HUES48 (cell line): ENCODE measurements at regions not wholly inside any gene's neighbourhood (a gene's known extent, or its start where the extent isn't known, plus 50 kb on each side); places are given as distances from the start of the nearest gene placed in this dataset.

Source experiments
- H3K27ac ChIP-seq: one replicate; pipeline ENCODE4 v1.7.0; 2013; ENCODE audit warnings: low read depth, low read length, inconsistent platforms
- H3K27me3 ChIP-seq: 2 replicates; pipeline ENCODE4 v1.6.1; 2013; ENCODE audit warnings: mild to moderate bottlenecking, low read length; ENCODE audit not compliant: control insufficient read depth, insufficient read depth
- H3K36me3 ChIP-seq: 2 replicates; pipeline ENCODE4 v1.6.1; 2013; ENCODE audit warnings: low read length; ENCODE audit not compliant: control insufficient read depth, insufficient read depth
- H3K4me1 ChIP-seq: 2 replicates; pipeline ENCODE4 v1.6.1; 2013; ENCODE audit warnings: mild to moderate bottlenecking, low read length; ENCODE audit not compliant: control insufficient read depth, insufficient read depth
- H3K4me3 ChIP-seq: 2 replicates; pipeline ENCODE4 v1.5.1; 2013; ENCODE audit warnings: mild to moderate bottlenecking, low read depth, low read length
- H3K9ac ChIP-seq: 2 replicates; pipeline ENCODE4 v1.6.1; 2013; ENCODE audit warnings: mild to moderate bottlenecking, low read depth, low read length, moderate library complexity
- H3K9me3 ChIP-seq: 2 replicates; pipeline ENCODE4 v1.6.1; 2013; ENCODE audit warnings: low read length; ENCODE audit not compliant: control insufficient read depth, insufficient read depth

DNA sequence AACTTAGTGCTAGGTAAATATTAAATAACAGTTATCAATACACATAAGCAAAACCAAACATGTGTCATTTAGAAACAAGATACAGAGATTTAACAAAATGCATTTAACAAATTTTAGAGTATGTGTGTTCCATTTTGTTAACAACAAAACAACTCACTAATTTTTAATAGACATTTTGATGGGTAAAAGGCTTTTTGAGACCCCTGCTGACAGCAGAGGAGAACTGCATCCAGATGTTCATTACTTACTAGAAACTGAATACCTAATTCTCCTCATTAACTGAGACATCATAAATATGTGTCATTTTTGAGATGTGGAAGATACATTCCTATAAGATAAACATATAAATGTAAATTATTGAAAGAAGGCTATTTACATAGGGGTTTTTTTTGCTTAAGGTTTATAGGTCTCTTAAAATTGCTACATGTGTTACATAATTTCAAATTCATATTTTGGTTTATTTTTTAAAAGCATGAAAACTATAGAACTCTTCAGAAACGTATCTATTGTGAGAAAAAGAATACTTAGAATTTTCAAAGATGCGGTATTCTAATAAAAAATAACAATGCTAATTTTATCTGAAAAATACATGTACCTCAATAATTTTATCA is 1009.8 kb downstream of the TUSC7 start:
- Histone ChIP-seq H3K4me3 (no peak overlapping the region), H3K9ac (no peak overlapping the region), H3K27ac (no peak overlapping the region), H3K27me3 (no peaks in the 10 kb centered on the region), H3K4me1 (0 out of 2 replicates have a peak, but pooled peaks cover 6% of the 10 kb centered on the region), H3K36me3 (no peaks in the 10 kb centered on the region), H3K9me3 (no peaks in the 10 kb centered on the region)

DNA sequence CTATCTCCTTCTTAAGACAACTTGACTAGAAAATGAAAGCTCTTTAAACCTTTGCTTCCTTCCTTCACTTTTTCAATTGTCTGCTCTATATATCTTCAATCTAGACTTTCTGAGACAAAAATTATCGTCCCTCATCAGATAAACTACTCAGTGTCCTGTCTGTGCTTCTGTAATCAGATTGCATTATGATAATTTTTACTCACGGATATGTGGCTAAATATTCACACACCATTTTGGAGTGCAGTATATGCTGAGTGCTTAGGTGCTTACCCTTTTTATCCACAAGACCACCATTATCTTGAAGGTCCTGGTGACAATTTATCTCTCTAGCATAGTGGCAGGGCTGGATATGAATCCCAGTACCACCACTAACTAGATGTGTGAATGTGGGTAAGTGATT is 1012.3 kb downstream of the TUSC7 start:
- H3K36me3 ChIP-seq, result no peaks in the 10 kb centered on the region
- H3K27ac ChIP-seq, result no peak overlapping the region
- H3K4me1 ChIP-seq, result 0 out of 2 replicates have a peak, but pooled peaks cover 6% of the 10 kb centered on the region
- H3K4me3 ChIP-seq, result no peak overlapping the region
- no peaks in the 10 kb centered on the region for H3K9me3 ChIP-seq
- no peaks in the 10 kb centered on the region for H3K27me3 ChIP-seq
- H3K9ac ChIP-seq, result no peak overlapping the region

DNA sequence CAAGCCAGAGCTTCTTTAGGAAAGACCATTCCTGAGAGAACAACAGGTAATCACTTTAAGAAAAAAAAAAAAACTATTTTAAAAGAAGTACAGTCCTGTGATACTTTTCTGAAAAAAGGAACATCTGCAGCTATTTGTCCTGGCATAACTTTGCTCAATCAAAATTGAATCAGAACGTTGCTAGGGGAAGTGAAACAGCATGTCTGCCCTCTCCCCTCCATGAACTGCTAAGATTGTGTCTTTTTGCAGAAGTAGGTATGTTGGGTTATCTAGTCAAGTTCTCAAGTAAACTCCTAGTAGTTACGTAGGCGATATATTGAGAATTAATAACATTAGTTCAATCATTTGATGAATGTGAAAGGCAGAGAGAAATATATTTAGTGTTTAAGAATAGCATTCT is 1013.3 kb downstream of the TUSC7 start:
- no peak overlapping the region for H3K27ac ChIP-seq

DNA sequence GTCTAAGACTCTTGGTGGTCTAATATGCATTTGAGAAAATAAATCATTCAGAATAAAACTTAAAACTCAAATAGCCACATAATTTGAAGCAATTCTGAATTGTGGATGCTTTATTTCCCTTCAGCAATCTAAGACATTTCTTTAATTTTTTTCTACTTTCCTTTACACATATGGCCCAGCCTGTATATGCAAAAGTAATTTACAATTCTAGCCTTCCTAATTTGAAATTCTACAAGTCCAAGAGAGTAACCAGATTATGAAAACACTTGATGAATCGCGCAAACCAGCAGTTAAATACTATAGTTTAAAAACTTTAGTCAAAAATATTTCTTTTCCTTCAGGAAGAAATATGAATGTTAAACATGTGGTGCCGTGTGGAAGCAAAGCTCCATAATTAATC is 1014.2 kb downstream of the TUSC7 start:
- Histone ChIP-seq H3K4me3 (no peak overlapping the region), H3K4me1 (0 out of 2 replicates have a peak, but pooled peaks cover 3% of the 10 kb centered on the region), H3K27ac (no peak overlapping the region), H3K36me3 (no peaks in the 10 kb centered on the region), H3K27me3 (no peaks in the 10 kb centered on the region), H3K9me3 (no peaks in the 10 kb centered on the region), H3K9ac (no peak overlapping the region)

More for the DNA sequence above, 1013.3 kb downstream of the TUSC7 start:
- 0 out of 2 replicates have a peak, but pooled peaks cover 6% of the 10 kb centered on the region for H3K4me1 ChIP-seq
- no peak overlapping the region for H3K9ac ChIP-seq
- H3K4me3 ChIP-seq, result no peak overlapping the region
- no peaks in the 10 kb centered on the region for H3K9me3 ChIP-seq
- no peaks in the 10 kb centered on the region for H3K36me3 ChIP-seq
- no peaks in the 10 kb centered on the region for H3K27me3 ChIP-seq

DNA sequence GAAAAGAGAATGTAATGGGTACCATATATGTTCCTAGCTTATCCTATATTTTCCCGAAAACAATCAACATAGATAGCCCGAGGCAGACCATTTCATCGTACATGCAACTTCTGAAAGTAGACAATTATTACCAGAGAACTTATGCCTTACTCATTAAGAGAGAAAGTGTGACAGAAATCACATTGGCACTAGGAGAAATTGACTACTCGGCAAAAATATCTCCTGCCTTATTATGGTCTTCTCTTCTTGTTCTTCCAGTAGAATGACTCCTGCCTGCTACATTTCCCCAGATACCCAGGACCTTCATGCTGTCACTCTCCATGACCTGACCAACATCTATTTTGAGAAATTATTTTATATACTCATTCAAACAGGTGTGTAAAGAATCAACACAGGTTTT is 1015.7 kb downstream of the TUSC7 start:
- no peaks in the 10 kb centered on the region for H3K36me3 ChIP-seq

DNA sequence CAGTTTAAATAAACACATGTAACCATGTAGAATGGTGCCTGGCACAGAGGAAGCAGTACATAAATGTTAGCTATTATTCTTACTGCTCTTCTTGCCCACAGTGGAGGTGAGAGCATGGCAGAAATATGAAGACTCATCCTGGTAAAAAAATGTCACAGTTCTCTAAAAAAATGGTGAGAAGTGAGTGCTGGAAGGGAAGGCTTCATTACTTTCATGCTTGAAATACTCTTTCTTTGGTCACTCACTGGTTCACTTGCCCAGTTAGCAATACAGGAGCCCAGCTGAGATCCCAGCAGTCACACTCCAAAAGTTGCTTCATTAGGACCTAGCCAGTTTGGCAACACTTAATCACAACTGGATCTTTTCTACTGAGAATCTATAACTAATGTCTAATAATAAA is 1017.2 kb downstream of the TUSC7 start:
- Histone ChIP-seq H3K27me3 (no peaks in the 10 kb centered on the region), H3K9ac (no peak overlapping the region), H3K4me3 (no peak overlapping the region), H3K36me3 (no peaks in the 10 kb centered on the region), H3K9me3 (no peaks in the 10 kb centered on the region), H3K27ac (no peak overlapping the region), H3K4me1 (no peaks in the 10 kb centered on the region)

More for the DNA sequence above, 1015.7 kb downstream of the TUSC7 start:
- H3K9ac ChIP-seq, result no peak overlapping the region
- no peak overlapping the region for H3K4me3 ChIP-seq
- H3K27me3 ChIP-seq, result no peaks in the 10 kb centered on the region
- H3K4me1 ChIP-seq, result no peaks in the 10 kb centered on the region
- H3K27ac ChIP-seq, result no peak overlapping the region
- no peaks in the 10 kb centered on the region for H3K9me3 ChIP-seq

DNA sequence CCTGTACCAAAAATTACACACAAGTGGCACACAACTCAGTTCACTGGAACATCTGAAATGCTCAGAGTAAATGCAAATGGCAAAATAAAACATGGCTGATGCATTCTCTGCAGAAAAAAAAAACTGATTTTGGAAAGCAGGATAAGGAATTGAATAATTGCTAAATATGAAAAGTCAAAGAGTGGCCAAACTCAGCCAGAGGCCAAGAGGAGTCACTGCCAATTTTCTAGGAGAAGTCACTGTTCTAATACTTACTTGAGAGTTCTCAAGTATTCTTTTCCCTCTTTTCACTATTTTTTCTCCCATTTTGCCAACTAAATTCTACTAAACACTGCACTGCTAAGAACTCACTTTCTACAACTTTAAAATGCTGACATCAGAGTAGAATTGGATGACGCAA is 1018.6 kb downstream of the TUSC7 start:
- Histone ChIP-seq H3K9ac (no peak overlapping the region), H3K27me3 (no peaks in the 10 kb centered on the region), H3K4me1 (no peaks in the 10 kb centered on the region), H3K27ac (no peak overlapping the region), H3K36me3 (no peaks in the 10 kb centered on the region), H3K9me3 (no peaks in the 10 kb centered on the region), H3K4me3 (no peak overlapping the region)

DNA sequence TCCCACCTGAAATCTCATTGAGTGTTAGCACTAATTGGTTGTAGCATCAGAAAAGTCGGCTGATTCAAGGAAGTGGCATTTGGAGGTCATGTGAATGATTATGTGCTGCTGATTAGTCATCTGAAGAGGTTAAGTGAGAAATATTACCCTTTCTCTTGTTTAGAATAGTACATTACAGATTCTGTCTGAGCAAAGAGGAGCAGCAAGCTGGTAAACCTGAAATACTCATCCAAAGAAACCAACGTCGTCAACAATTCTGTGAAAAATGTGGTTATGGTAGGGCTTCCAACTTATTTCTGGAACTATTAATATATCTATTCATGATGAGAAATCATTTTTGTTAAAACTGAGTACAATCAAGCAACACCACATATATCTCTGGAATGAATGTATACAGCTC is 1024.9 kb downstream of the TUSC7 start:
- H3K27ac ChIP-seq, result no peak overlapping the region
- no peaks in the 10 kb centered on the region for H3K27me3 ChIP-seq
- no peaks in the 10 kb centered on the region for H3K9me3 ChIP-seq
- no peak overlapping the region for H3K4me3 ChIP-seq
- H3K9ac ChIP-seq, result no peak overlapping the region
- peaks cover 11% of the 10 kb centered on the region for H3K4me1 ChIP-seq
- no peaks in the 10 kb centered on the region for H3K36me3 ChIP-seq

DNA sequence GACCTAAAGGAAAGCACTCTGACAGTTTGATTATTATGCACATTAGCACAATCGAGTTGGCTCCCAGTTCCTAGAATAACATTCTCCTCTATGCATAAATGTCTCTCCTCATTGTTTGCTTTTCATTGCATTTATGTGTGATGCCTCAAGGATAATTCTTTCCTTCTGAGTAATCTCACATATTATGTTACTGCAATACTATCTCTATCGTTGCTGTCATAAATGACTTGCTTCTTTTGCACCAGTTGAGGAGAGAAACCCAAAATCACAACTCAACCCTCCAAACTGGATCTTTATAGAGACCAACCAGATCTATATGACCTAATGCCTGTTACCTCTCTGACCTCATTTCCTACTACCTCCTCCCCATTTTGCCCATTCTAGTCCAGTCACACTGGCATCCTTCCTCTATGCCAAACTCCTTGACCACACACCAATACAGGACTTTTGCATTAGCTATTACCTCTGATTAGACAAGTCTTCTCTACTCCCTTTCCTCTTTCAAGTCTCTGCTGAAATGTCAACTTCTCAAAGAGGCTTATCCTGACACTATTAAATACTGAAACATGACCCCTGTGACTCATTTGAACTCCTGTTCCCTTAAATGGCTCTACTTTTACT is 1026.0 kb downstream of the TUSC7 start:
- H3K36me3 ChIP-seq, result no peaks in the 10 kb centered on the region
- H3K27ac ChIP-seq, result no peak overlapping the region
- H3K9me3 ChIP-seq, result no peaks in the 10 kb centered on the region
- no peaks in the 10 kb centered on the region for H3K27me3 ChIP-seq
- peaks cover 11% of the 10 kb centered on the region for H3K4me1 ChIP-seq
- H3K4me3 ChIP-seq, result no peak overlapping the region
- no peak overlapping the region for H3K9ac ChIP-seq

DNA sequence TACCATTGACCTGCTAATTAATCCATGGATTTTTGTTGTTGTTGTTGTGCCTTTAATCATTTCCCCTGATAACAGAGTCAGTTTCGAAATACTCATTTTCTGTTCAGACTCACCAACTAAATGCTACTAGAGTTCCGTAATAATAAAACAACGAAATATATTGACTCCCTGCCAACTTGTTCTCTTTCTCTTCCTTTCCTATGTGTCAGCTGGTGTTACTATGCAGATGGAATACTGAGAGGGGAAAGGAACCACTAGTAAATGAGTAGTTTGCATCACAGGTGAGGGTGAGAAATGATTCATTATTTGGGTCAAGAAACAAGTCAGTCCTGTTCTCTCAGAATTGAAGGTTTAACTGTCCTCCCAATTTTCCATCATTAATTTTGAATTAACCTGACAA is 1027.3 kb downstream of the TUSC7 start:
- H3K9ac ChIP-seq, result no peak overlapping the region
- H3K27me3 ChIP-seq, result no peaks in the 10 kb centered on the region
- H3K9me3 ChIP-seq, result no peaks in the 10 kb centered on the region
- peaks cover 11% of the 10 kb centered on the region for H3K4me1 ChIP-seq
- no peak overlapping the region for H3K4me3 ChIP-seq
- H3K27ac ChIP-seq, result no peak overlapping the region
- H3K36me3 ChIP-seq, result no peaks in the 10 kb centered on the region

DNA sequence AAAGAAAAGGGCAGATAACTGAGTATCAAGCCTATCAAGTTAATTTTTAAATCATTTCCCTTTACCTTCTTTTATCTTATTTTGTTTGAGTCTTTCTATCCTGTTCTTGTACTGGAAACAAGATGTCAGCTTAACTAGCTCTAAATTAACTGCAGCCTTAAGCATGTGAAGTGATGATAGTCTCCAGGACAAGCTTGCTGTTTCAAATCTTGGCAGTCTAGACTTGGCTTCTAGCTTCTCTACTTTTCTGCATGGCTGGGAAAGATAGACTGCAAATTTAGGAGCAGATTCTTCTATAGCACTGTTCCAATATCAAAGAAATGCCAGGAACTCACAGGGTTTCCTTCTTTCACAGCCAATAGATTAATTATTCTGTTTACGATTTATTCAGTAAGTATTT is 1034.4 kb downstream of the TUSC7 start:
- H3K27ac ChIP-seq, result no peak overlapping the region
- H3K4me3 ChIP-seq, result no peak overlapping the region
- H3K9me3 ChIP-seq, result no peaks in the 10 kb centered on the region; the same call in 1 of the 2 replicates
- H3K9ac ChIP-seq, result no peak overlapping the region
- no peaks in the 10 kb centered on the region for H3K27me3 ChIP-seq
- H3K4me1 ChIP-seq, result no peaks in the 10 kb centered on the region
- no peaks in the 10 kb centered on the region for H3K36me3 ChIP-seq
